WTC11 (cell line): ENCODE measurements at regions not wholly inside any gene's neighbourhood (a gene's known extent, or its start where the extent isn't known, plus 50 kb on each side); places are given as distances from the start of the nearest gene placed in this dataset.
A peak's percentile ranks its signal among the peaks of the same experiment; 100 is the strongest.

ENCODE experiments used
- ATAC-seq: fragments of 200-7000 bp; cut with Tn5 transposase; 2 replicates; pipeline ENCODE4 v1.10.0; 2021; ENCODE audit warnings: mild to moderate bottlenecking, moderate library complexity
- CTCF ChIA-PET: fragments of 300-600 bp; sonication (Branson Sonifier 250); formaldehyde crosslinking; loops from one replicate; lab custom pipeline; 2021; ENCODE audit warnings: antibody characterized with exemption; lab: Charles Lee
- POLR2A ChIA-PET: fragments of 350-600 bp; sonication (Branson Sonifier 250); formaldehyde crosslinking; loops from one replicate; lab custom pipeline; 2021; ENCODE audit warnings: antibody characterized with exemption; lab: Charles Lee
- DNase-seq: peaks from one replicate; pipeline ENCODE4 v3.0.0; 2021; ENCODE audit warnings: low spot score
- H3K27ac Mint-ChIP-seq: 2 replicates; pipeline ENCODE4 v1.8.0; 2021; ENCODE audit warnings: mixed read lengths
- H3K27me3 Mint-ChIP-seq: 2 replicates; pipeline ENCODE4 v1.8.0; 2021; ENCODE audit warnings: low read depth, mild to moderate bottlenecking, moderate library complexity, mixed read lengths
- H3K36me3 Mint-ChIP-seq: 2 replicates; pipeline ENCODE4 v1.8.0; 2021; ENCODE audit warnings: mixed read lengths
- H3K4me1 Mint-ChIP-seq: 2 replicates; pipeline ENCODE4 v1.8.0; 2022; ENCODE audit warnings: mixed read lengths
- H3K4me3 Mint-ChIP-seq: 2 replicates; pipeline ENCODE4 v1.8.0; 2021; ENCODE audit warnings: mild to moderate bottlenecking, moderate library complexity, mixed read lengths
- H3K9me3 Mint-ChIP-seq: 2 replicates; pipeline ENCODE4 v1.8.0; 2021; ENCODE audit warnings: mixed read lengths
- ATF6 ChIP-seq: sonication (generic); formaldehyde crosslinking; IDR thresholded peaks from 2 replicates; pipeline ENCODE4 v1.8.1; 2023; ENCODE audit warnings: mild to moderate bottlenecking, missing genetic modification reagents
- CBFB ChIP-seq: sonication (generic); formaldehyde crosslinking; IDR thresholded peaks from 2 replicates; pipeline ENCODE4 v1.8.1; 2022; ENCODE audit warnings: mild to moderate bottlenecking, low read depth, missing genetic modification reagents
- CREB1 ChIP-seq: sonication (generic); formaldehyde crosslinking; IDR thresholded peaks from 2 replicates; pipeline ENCODE4 v1.8.0; 2023; ENCODE audit warnings: mild to moderate bottlenecking, missing genetic modification reagents
- KAT7 ChIP-seq: sonication (generic); formaldehyde crosslinking; IDR thresholded peaks from 2 replicates; pipeline ENCODE4 v1.8.1; 2023; ENCODE audit warnings: missing genetic modification reagents, mild to moderate bottlenecking, borderline replicate concordance
- MYBL2 ChIP-seq: sonication (generic); formaldehyde crosslinking; IDR thresholded peaks from 2 replicates; pipeline ENCODE4 v1.8.1; 2023; ENCODE audit warnings: mild to moderate bottlenecking, moderate library complexity, missing genetic modification reagents
- NR3C1 ChIP-seq: sonication (generic); formaldehyde crosslinking; conservative IDR thresholded peaks from 2 replicates; pipeline ENCODE4 v1.8.1; 2023; ENCODE audit warnings: low read depth, mild to moderate bottlenecking, missing genetic modification reagents
- OVOL2 ChIP-seq: fragments of 250-450 bp; sonication (Bioruptor Pico); IDR thresholded peaks from 2 replicates; pipeline ENCODE4 v1.9.0; 2021; ENCODE audit warnings: mild to moderate bottlenecking, borderline replicate concordance
- PRDM15 ChIP-seq: sonication (generic); formaldehyde crosslinking; IDR thresholded peaks from 2 replicates; pipeline ENCODE4 v1.8.0; 2022; ENCODE audit warnings: missing genetic modification reagents
- TP53 ChIP-seq: sonication (generic); formaldehyde crosslinking; IDR thresholded peaks from 2 replicates; pipeline ENCODE4 v1.8.1; 2023; ENCODE audit warnings: mild to moderate bottlenecking, missing genetic modification reagents
- ZBTB21 ChIP-seq: sonication (generic); formaldehyde crosslinking; IDR thresholded peaks from 2 replicates; pipeline ENCODE4 v1.8.1; 2023; ENCODE audit warnings: mild to moderate bottlenecking, missing genetic modification reagents, borderline replicate concordance
- ZNF121 ChIP-seq: sonication (generic); formaldehyde crosslinking; IDR thresholded peaks from 2 replicates; pipeline ENCODE4 v1.8.0; 2023; ENCODE audit warnings: missing genetic modification reagents
- ZNF219 ChIP-seq: sonication (generic); formaldehyde crosslinking; IDR thresholded peaks from 2 replicates; pipeline ENCODE4 v1.8.0; 2023; ENCODE audit warnings: missing genetic modification reagents, mild to moderate bottlenecking, borderline replicate concordance
- ZNF425 ChIP-seq: fragments of 250-450 bp; sonication (Bioruptor Pico); conservative IDR thresholded peaks from 2 replicates; pipeline ENCODE4 v1.9.0; 2021; ENCODE audit warnings: mild to moderate bottlenecking
- ZNF671 ChIP-seq: fragments of 250-450 bp; sonication (Bioruptor Pico); IDR thresholded peaks from 2 replicates; pipeline ENCODE4 v1.8.0; 2021; ENCODE audit warnings: mild to moderate bottlenecking
- TF ChIP-seq, protein P1 (sequence below): sonication (generic); formaldehyde crosslinking; IDR thresholded peaks from 2 replicates; pipeline ENCODE4 v1.8.1; 2023; ENCODE audit warnings: mild to moderate bottlenecking, missing genetic modification reagents, moderate library complexity
- TF ChIP-seq, protein P2 (sequence below): sonication (generic); formaldehyde crosslinking; IDR thresholded peaks from 2 replicates; pipeline ENCODE4 v1.8.0; 2022; ENCODE audit warnings: mild to moderate bottlenecking, missing genetic modification reagents
- TF ChIP-seq, protein P3 (sequence below): sonication (generic); formaldehyde crosslinking; IDR thresholded peaks from 2 replicates; pipeline ENCODE4 v1.8.1; 2023; ENCODE audit warnings: mild to moderate bottlenecking, moderate library complexity, missing genetic modification reagents
- TF ChIP-seq, protein P4 (sequence below): sonication (generic); formaldehyde crosslinking; IDR thresholded peaks from 2 replicates; pipeline ENCODE4 v1.8.0; 2022; ENCODE audit warnings: mild to moderate bottlenecking, missing genetic modification reagents

DNA sequence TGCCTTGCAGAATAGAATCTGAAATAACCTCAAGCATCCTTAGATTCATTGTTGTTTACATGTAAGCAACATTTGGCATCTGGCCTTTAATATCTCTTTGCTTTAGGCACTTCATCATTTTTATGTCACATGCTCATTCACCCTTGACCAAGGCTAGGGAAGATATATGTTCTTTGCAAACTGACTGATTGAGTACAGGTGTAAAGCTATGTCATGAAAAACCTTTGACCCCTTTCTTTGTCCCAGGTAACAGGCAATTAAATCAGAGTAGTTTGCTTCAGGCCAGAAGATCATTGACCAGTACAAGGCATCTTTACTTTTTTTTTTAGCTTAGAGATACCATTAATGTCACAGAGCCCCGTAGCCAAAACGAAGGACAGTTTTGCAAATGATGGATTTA is 520.6 kb downstream of the STK39 start (continued):
- TF ChIP-seq ZNF425 (no peak), ATF6 (no peak)

- CTCF ChIA-PET: no interaction called here
- H3K9me3 Mint-ChIP-seq: no peaks in the 10 kb centered on the region
- H3K36me3 Mint-ChIP-seq: no peaks in the 10 kb centered on the region
- H3K27me3 Mint-ChIP-seq: no peaks in the 10 kb centered on the region
- ATAC-seq (peak; percentile 93), DNase-seq (no peak)
- H3K4me3 Mint-ChIP-seq: no peak overlapping the region
- H3K27ac Mint-ChIP-seq: no peak overlapping the region
- POLR2A ChIA-PET: no interaction called here
- peaks cover 23% of the 10 kb centered on the region for H3K4me1 Mint-ChIP-seq
- TF ChIP-seq ZNF671 (no peak), ZBTB21 (CRISPR knock-in tag) (no peak), NR3C1 (CRISPR knock-in tag) (no peak), ZNF219 (CRISPR knock-in tag) (no peak), CREB1 (CRISPR knock-in tag) (no peak), KAT7 (no peak), ZNF121 (CRISPR knock-in tag) (no peak), TP53 (CRISPR knock-in tag) (no peak), MYBL2 (no peak), OVOL2 (no peak), PRDM15 (CRISPR knock-in tag) (no peak), CBFB (CRISPR knock-in tag) (no peak)
- TF ChIP-seq, protein P1, sequence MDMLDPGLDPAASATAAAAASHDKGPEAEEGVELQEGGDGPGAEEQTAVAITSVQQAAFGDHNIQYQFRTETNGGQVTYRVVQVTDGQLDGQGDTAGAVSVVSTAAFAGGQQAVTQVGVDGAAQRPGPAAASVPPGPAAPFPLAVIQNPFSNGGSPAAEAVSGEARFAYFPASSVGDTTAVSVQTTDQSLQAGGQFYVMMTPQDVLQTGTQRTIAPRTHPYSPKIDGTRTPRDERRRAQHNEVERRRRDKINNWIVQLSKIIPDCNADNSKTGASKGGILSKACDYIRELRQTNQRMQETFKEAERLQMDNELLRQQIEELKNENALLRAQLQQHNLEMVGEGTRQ: no peak
- TF ChIP-seq, protein P2, sequence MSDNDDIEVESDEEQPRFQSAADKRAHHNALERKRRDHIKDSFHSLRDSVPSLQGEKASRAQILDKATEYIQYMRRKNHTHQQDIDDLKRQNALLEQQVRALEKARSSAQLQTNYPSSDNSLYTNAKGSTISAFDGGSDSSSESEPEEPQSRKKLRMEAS: no peak
- TF ChIP-seq, protein P3, sequence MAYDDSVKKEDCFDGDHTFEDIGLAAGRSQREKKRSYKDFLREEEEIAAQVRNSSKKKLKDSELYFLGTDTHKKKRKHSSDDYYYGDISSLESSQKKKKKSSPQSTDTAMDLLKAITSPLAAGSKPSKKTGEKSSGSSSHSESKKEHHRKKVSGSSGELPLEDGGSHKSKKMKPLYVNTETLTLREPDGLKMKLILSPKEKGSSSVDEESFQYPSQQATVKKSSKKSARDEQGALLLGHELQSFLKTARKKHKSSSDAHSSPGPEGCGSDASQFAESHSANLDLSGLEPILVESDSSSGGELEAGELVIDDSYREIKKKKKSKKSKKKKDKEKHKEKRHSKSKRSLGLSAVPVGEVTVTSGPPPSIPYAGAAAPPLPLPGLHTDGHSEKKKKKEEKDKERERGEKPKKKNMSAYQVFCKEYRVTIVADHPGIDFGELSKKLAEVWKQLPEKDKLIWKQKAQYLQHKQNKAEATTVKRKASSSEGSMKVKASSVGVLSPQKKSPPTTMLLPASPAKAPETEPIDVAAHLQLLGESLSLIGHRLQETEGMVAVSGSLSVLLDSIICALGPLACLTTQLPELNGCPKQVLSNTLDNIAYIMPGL (CRISPR knock-in tag): no peak
- TF ChIP-seq, protein P4, sequence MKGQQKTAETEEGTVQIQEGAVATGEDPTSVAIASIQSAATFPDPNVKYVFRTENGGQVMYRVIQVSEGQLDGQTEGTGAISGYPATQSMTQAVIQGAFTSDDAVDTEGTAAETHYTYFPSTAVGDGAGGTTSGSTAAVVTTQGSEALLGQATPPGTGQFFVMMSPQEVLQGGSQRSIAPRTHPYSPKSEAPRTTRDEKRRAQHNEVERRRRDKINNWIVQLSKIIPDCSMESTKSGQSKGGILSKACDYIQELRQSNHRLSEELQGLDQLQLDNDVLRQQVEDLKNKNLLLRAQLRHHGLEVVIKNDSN: no peak
Observed at GRCh38 chr2:167721593-167721992, 525.8 kb downstream of the STK39 start.
